Ovary (tissue), 7 donors: ENCODE measurements at regions not wholly inside any gene's neighbourhood (a gene's known extent, or its start where the extent isn't known, plus 50 kb on each side); places are given as distances from the start of the nearest gene placed in this dataset.
A peak's percentile ranks its signal among the peaks of the same experiment; 100 is the strongest.

Source experiments
- DNase-seq, 5 donors: peaks; one replicate each; pipeline ENCODE4 v3.0.0-alpha.2; 2019 to 2020
- H3K27ac ChIP-seq, 2 donors: fragments of 200-600 bp; one replicate each; pipeline versions ENCODE4 v1.5.1 to v1.8.0; 2019 to 2022
- H3K27me3 ChIP-seq: fragments of 200-600 bp; one replicate; pipeline ENCODE4 v1.8.0; 2022
- H3K36me3 ChIP-seq: fragments of 200-600 bp; sonication (generic); one replicate; pipeline ENCODE4 v1.5.1; 2019
- H3K4me1 ChIP-seq: one replicate; pipeline ENCODE4 v1.8.1; 2013; ENCODE audit warnings: mild to moderate bottlenecking, moderate library complexity; ENCODE audit not compliant: insufficient read depth
- H3K4me3 ChIP-seq: fragments of 200-600 bp; sonication (generic); one replicate; pipeline ENCODE4 v1.5.1; 2017
- H3K9me3 ChIP-seq, 2 donors: fragments of 200-600 bp in 1 of 2; sonication (generic) in 1 of 2; one replicate each; pipeline versions ENCODE4 v1.5.1 to v1.8.1; 2013 to 2019; ENCODE audit warnings: mild to moderate bottlenecking in 1 of 2, moderate library complexity in 1 of 2
- EP300 ChIP-seq: sonication (generic); formaldehyde crosslinking; IDR thresholded peaks from one replicate; pipeline ENCODE4 v1.6.1; 2017; ENCODE audit warnings: antibody characterized with exemption
- POLR2A ChIP-seq: fragments of 450-650 bp; IDR thresholded peaks from one replicate; pipeline ENCODE4 v1.6.1; 2017; ENCODE audit warnings: antibody characterized with exemption, mild to moderate bottlenecking, moderate library complexity
- WGBS, 3 donors: extraction: QIAGEN DNeasy Blood & Tissue Kit in 1 of 3; methylation state at CpG; one replicate each; pipeline versions ENCODE4 v1.1.5 to v1.1.7; 2013 to 2017; 5-methylcytosine and 5-hydroxymethylcytosine counted together
- intact Hi-C, 4 donors: fragments of 100-400 bp; cut with DNase I; formaldehyde crosslinking; loops; one replicate each; pipeline versions ENCODE4 v1.11.0 to v1.15.1; 2022 to 2023
- TF ChIP-seq, protein P1 (sequence below), 3 donors: fragments of 450-650 bp in 2 of 3; fragments of 200-600 bp in 1 of 3; IDR thresholded peaks; one replicate each; pipeline versions ENCODE4 v1.5.1 to v1.8.0; 2016 to 2022; ENCODE audit warnings: antibody characterized with exemption in 3 of 3, mild to moderate bottlenecking in 1 of 3
- donor health status: DM: no; HTN: no; CAD: no; lungs with moderate emphysema.
- donor health status: DM: no; HTN: no; CAD: no.
- donor health status: Bipolar disorder and iron deficiency.
- donor health status: DM: no; HTN: no; CAD: no.
- donor health status: DM: yes; HTN: yes; CAD: no.

DNA sequence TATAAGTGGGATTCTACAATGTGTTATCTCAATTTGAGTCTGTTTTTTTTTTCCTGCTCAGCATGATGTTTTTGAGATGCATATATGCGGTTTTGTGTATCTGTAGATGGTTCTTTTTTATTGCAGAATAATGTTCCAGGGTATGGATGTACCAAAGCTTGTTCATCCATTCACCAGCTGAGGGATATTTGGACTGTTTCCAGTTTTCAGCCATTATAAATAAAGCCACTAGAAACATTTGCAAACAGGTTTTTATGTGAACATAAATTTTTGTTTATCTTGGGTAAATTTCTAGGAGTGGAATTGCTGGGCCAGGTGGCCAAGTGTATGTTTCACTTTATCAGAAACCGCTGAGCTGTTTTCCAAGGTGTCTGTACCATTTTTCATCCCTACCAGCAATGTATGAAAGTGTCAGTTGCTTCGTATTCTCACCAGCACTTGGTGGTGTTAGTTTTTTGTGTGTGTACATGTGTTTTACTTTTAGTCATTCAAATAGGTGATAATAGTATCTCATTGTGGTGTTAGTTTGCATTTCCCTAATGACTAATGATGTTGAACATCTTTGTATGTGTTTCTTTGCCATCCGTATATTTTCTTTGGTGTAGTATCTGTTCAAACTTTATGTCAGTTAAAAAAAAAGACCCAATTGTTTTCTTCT, 124.2 kb downstream of the CEBPB start:
- DNase-seq = no peak
- intact Hi-C loops = loop anchor here in 1 of 4 donors (10.0 kb wide), 1 partner anchor 140 kb away; no protein-coding TSS in a partner anchor
- 80 to 87% (median 82%) methylated on average over 4 of the region's 4 CpGs for WGBS, 3 donors
- Histone ChIP-seq H3K4me3 (no peak overlapping the region), H3K27ac (no peak overlapping the region), H3K9me3 (no peaks in the 10 kb centered on the region), H3K27me3 (no peaks in the 10 kb centered on the region), H3K4me1 (peaks cover 6% of the 10 kb centered on the region), H3K36me3 (no peaks in the 10 kb centered on the region)
- TF ChIP-seq, protein P1, sequence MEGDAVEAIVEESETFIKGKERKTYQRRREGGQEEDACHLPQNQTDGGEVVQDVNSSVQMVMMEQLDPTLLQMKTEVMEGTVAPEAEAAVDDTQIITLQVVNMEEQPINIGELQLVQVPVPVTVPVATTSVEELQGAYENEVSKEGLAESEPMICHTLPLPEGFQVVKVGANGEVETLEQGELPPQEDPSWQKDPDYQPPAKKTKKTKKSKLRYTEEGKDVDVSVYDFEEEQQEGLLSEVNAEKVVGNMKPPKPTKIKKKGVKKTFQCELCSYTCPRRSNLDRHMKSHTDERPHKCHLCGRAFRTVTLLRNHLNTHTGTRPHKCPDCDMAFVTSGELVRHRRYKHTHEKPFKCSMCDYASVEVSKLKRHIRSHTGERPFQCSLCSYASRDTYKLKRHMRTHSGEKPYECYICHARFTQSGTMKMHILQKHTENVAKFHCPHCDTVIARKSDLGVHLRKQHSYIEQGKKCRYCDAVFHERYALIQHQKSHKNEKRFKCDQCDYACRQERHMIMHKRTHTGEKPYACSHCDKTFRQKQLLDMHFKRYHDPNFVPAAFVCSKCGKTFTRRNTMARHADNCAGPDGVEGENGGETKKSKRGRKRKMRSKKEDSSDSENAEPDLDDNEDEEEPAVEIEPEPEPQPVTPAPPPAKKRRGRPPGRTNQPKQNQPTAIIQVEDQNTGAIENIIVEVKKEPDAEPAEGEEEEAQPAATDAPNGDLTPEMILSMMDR (IDR thresholded peaks at IDR 0.05) = no peak
- no peak for TF ChIP-seq EP300
- no peak for TF ChIP-seq POLR2A

DNA sequence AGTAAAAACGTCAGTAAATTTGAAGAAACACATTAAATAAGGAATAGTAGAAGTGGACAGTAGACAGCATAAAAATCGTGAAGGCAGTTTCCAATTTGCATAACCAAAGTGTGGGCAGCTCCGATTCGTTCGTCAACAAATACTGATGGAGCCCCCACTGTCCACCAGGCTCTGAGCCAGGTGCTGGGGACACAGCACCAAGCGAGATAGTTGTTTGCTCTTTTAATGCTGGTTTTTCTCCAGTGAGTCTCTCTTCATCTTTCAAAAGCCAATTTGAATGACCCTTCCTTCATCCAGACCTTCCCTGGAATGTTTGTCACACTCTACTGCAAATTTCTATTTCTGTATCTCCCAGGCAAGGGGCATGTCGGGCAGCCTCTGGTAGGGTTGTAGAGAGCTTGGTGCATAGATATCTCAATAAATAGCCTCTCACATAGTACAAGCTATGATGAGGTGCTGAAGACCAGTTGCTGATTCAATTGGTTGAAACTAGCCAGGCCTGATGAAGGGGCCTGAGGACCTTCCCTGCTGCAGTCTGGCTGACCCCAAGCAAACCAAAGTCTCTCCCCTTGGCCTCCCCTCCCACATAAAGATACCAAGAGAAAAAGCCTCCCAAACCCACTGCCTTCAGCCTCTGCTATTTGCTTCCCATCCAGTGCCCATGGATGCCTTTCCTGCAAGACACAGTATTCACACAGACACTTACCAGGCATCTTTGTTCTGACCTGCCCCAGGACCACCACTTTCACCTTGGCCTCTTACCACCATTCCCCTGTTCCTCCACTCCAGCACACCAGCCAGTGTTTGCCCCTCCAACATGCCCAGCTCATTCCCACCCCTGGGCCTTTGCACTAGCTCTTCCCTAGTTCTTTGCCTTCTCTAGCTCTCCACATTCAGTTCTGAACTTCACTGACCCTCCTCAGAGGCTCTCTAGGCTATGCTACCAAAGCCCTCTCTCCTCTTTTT, 125.2 kb downstream of the CEBPB start:
- Histone ChIP-seq H3K27ac (peak overlapping the region; percentile 11 to 20), H3K36me3 (no peaks in the 10 kb centered on the region), H3K4me1 (peaks cover 6% of the 10 kb centered on the region), H3K27me3 (no peaks in the 10 kb centered on the region), H3K9me3 (no peaks in the 10 kb centered on the region), H3K4me3 (no peak overlapping the region)
- TF ChIP-seq, protein P1 (IDR thresholded peaks at IDR 0.05) = no peak
- no peak for TF ChIP-seq POLR2A
- TF ChIP-seq EP300 = no peak
- peak in 1 of 5 donors; percentile 20 for DNase-seq
- intact Hi-C loops = loop anchor here in 1 of 4 donors (10.0 kb wide), 1 partner anchor 139 kb away; no protein-coding TSS in a partner anchor
- WGBS, 3 donors = 14 to 22% (median 16%) methylated on average over 7 of the region's 7 CpGs

- H3K4me1 ChIP-seq = peaks cover 11% of the 10 kb centered on the region
- no peaks in the 10 kb centered on the region for H3K27me3 ChIP-seq
These were observed 126.5 kb downstream of the CEBPB start for GRCh38 chr20:50317116-50317515.

GRCh38 chr20:50317609-50318008, 127.0 kb downstream of the CEBPB start:
- no peaks in the 10 kb centered on the region for H3K27me3 ChIP-seq
- no peak overlapping the region for H3K4me3 ChIP-seq
- no peaks in the 10 kb centered on the region for H3K36me3 ChIP-seq
- H3K4me1 ChIP-seq = peaks cover 11% of the 10 kb centered on the region
- intact Hi-C loops = loop anchor here in 1 of 4 donors (10.0 kb wide), 1 partner anchor 137 kb away; no protein-coding TSS in a partner anchor
- whole genome bisulfite sequencing, 3 donors = 86 to 89% (median 86%) methylated on average over 7 of the region's 7 CpGs
- no peaks in the 10 kb centered on the region for H3K9me3 ChIP-seq
- TF ChIP-seq, protein P1 (IDR thresholded peaks at IDR 0.05) = no peak
- no peak for TF ChIP-seq POLR2A
- no peak for TF ChIP-seq EP300
- DNase-seq = peak in 1 of 5 donors; percentile 28
- no peak overlapping the region for H3K27ac ChIP-seq

More at GRCh38 chr20:50317116-50317515, 126.5 kb downstream of the CEBPB start:
- H3K4me3 ChIP-seq = no peak overlapping the region
- no peaks in the 10 kb centered on the region for H3K36me3 ChIP-seq
- 88 to 89% (median 89%) methylated on average over 7 of the region's 7 CpGs for WGBS, 3 donors
- TF ChIP-seq, protein P1 (IDR thresholded peaks at IDR 0.05) = no peak
- TF ChIP-seq POLR2A = no peak
- no peak for TF ChIP-seq EP300
- peak in 1 of 5 donors; percentile 16 for DNase-seq
- no peak overlapping the region for H3K27ac ChIP-seq
- intact Hi-C loops = loop anchor here in 1 of 4 donors (10.0 kb wide), 1 partner anchor 138 kb away; no protein-coding TSS in a partner anchor
- H3K9me3 ChIP-seq = no peaks in the 10 kb centered on the region
